Ishikawa (cell line): ENCODE measurements at regions not wholly inside any gene's neighbourhood (a gene's known extent, or its start where the extent isn't known, plus 50 kb on each side); places are given as distances from the start of the nearest gene placed in this dataset.

Source experiments
- CREB1 ChIP-seq: IDR thresholded peaks from 2 replicates; pipeline ENCODE4 v1.6.1; 2012; ENCODE audit warnings: low read depth
- EGR1 ChIP-seq: IDR thresholded peaks from 2 replicates; pipeline ENCODE4 v1.6.1; 2012
- EP300 ChIP-seq: IDR thresholded peaks from 2 replicates; pipeline ENCODE4 v1.6.1; 2012; ENCODE audit warnings: borderline replicate concordance
- FOXM1 ChIP-seq: IDR thresholded peaks from 2 replicates; pipeline ENCODE4 v1.6.1; 2012; ENCODE audit warnings: low read depth, borderline replicate concordance
- RAD21 ChIP-seq: IDR thresholded peaks from 2 replicates; pipeline ENCODE4 v1.6.1; 2012; ENCODE audit warnings: low read depth
- TAF1 ChIP-seq: IDR thresholded peaks from 2 replicates; pipeline ENCODE4 v1.6.1; 2012; ENCODE audit warnings: low read depth, mild to moderate bottlenecking
- TCF12 ChIP-seq: IDR thresholded peaks from 2 replicates; pipeline ENCODE4 v1.6.1; 2012; ENCODE audit warnings: low read depth
- YY1 ChIP-seq: IDR thresholded peaks from 2 replicates; pipeline ENCODE4 v1.6.1; 2012; ENCODE audit warnings: low read depth
- ZBTB7A ChIP-seq: IDR thresholded peaks from 2 replicates; pipeline ENCODE4 v1.6.1; 2012; ENCODE audit warnings: low read depth
- TF ChIP-seq, protein P1 (sequence below): IDR thresholded peaks from 2 replicates; pipeline ENCODE4 v1.6.1; 2012; ENCODE audit warnings: low read depth, mild to moderate bottlenecking
- TF ChIP-seq, protein P2 (sequence below): IDR thresholded peaks from 2 replicates; pipeline ENCODE4 v1.6.1; 2012

DNA sequence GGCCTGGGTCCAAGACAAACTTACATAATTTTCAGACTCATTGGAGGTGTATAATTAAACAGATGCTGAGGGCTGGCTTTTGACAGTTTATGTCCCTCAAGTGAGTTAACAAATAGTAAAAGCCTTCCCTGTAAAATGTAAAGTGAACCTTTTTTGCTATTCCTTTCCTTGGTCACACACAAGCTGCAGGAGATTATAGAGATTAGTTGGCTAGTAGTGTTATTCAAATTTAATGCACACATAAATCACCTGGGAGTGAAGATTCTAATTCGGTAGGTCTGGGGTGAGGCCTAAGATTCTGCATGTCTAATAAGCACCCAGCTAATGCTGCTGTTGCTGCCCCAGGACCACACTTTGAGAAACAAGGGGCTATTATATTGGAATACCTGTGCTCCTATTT is 206.2 kb upstream of the SSTR1 start:
- TF ChIP-seq, protein P1, sequence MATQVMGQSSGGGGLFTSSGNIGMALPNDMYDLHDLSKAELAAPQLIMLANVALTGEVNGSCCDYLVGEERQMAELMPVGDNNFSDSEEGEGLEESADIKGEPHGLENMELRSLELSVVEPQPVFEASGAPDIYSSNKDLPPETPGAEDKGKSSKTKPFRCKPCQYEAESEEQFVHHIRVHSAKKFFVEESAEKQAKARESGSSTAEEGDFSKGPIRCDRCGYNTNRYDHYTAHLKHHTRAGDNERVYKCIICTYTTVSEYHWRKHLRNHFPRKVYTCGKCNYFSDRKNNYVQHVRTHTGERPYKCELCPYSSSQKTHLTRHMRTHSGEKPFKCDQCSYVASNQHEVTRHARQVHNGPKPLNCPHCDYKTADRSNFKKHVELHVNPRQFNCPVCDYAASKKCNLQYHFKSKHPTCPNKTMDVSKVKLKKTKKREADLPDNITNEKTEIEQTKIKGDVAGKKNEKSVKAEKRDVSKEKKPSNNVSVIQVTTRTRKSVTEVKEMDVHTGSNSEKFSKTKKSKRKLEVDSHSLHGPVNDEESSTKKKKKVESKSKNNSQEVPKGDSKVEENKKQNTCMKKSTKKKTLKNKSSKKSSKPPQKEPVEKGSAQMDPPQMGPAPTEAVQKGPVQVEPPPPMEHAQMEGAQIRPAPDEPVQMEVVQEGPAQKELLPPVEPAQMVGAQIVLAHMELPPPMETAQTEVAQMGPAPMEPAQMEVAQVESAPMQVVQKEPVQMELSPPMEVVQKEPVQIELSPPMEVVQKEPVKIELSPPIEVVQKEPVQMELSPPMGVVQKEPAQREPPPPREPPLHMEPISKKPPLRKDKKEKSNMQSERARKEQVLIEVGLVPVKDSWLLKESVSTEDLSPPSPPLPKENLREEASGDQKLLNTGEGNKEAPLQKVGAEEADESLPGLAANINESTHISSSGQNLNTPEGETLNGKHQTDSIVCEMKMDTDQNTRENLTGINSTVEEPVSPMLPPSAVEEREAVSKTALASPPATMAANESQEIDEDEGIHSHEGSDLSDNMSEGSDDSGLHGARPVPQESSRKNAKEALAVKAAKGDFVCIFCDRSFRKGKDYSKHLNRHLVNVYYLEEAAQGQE = no peak
- TF ChIP-seq EGR1 (no peak), ZBTB7A (no peak), YY1 (no peak), TCF12 (no peak), EP300 (no peak), RAD21 (no peak), FOXM1 (no peak), CREB1 (no peak), TAF1 (no peak)
- TF ChIP-seq, protein P2, sequence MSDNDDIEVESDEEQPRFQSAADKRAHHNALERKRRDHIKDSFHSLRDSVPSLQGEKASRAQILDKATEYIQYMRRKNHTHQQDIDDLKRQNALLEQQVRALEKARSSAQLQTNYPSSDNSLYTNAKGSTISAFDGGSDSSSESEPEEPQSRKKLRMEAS = no peak
